ENCODE measurements at regions not wholly inside any gene's neighbourhood (a gene's known extent, or its start where the extent isn't known, plus 50 kb on each side); places are given as distances from the start of the nearest gene placed in this dataset.

GRCh38 chr5:114969482-114969881 lies 200.2 kb downstream of the TRIM36 start:
- ATAC-seq (no peak), DNase-seq (no peak)
- intact Hi-C loops (cut with DNase I, micrococcal nuclease) = no loop called here

- ATAC-seq (no peak), DNase-seq (no peak)
- intact Hi-C loops (cut with DNase I, micrococcal nuclease) = no loop called here
These were observed 212.3 kb downstream of the TRIM36 start for GRCh38 chr5:114957384-114957783.

- DNase-seq (no peak), ATAC-seq (no peak)
- intact Hi-C loops (cut with DNase I, micrococcal nuclease) = no loop called here
These were observed 216.1 kb downstream of the TRIM36 start for GRCh38 chr5:114953565-114953964.

- intact Hi-C loops (cut with DNase I, micrococcal nuclease) = no loop called here
These were observed 216.8 kb downstream of the TRIM36 start for GRCh38 chr5:114952876-114953275.

GRCh38 chr5:114949756-114950155 lies 220.0 kb downstream of the TRIM36 start:
- ATAC-seq (no peak), DNase-seq (no peak)
- intact Hi-C loops (cut with DNase I, micrococcal nuclease) = no loop called here

More at GRCh38 chr5:114952876-114953275, 216.8 kb downstream of the TRIM36 start:
- DNase-seq (no peak), ATAC-seq (no peak)

GRCh38 chr5:114948986-114949621 lies 220.6 kb downstream of the TRIM36 start:
- no peak for ATAC-seq
- intact Hi-C loops (cut with DNase I, micrococcal nuclease) = no loop called here
- no peak for DNase-seq

- intact Hi-C loops (cut with DNase I, micrococcal nuclease) = no loop called here
- ATAC-seq (no peak), DNase-seq (no peak)
These were observed 221.3 kb downstream of the TRIM36 start for GRCh38 chr5:114948363-114948762.

GRCh38 chr5:114940709-114941108 lies 229.0 kb downstream of the TRIM36 start:
- no peak for DNase-seq
- intact Hi-C loops (cut with DNase I, micrococcal nuclease) = no loop called here
- no peak for ATAC-seq

- intact Hi-C loops (cut with DNase I, micrococcal nuclease) = no loop called here
- ATAC-seq = no peak
- no peak for DNase-seq
These were observed 234.2 kb downstream of the TRIM36 start for GRCh38 chr5:114935490-114935889.

- intact Hi-C loops (cut with DNase I, micrococcal nuclease) = no loop called here
- ATAC-seq (no peak), DNase-seq (no peak)
These were observed 240.9 kb downstream of the TRIM36 start for GRCh38 chr5:114928644-114929462.

GRCh38 chr5:114924769-114925168 lies 244.9 kb downstream of the TRIM36 start:
- intact Hi-C loops (cut with DNase I, micrococcal nuclease) = no loop called here
- ATAC-seq (no peak), DNase-seq (no peak)

- DNase-seq = no peak
- intact Hi-C loops (cut with DNase I, micrococcal nuclease) = no loop called here
- no peak for ATAC-seq
These were observed 257.4 kb downstream of the TRIM36 start for GRCh38 chr5:114912189-114912920.

- no peak for DNase-seq
- no peak for ATAC-seq
- intact Hi-C loops (cut with DNase I, micrococcal nuclease) = no loop called here
These were observed 259.0 kb downstream of the TRIM36 start for GRCh38 chr5:114910727-114911126.

GRCh38 chr5:114909424-114909823 lies 260.3 kb downstream of the TRIM36 start:
- no peak for DNase-seq
- no peak for ATAC-seq
- intact Hi-C loops (cut with DNase I, micrococcal nuclease) = no loop called here

GRCh38 chr5:114903767-114904166 lies 265.9 kb downstream of the TRIM36 start:
- intact Hi-C loops (cut with DNase I, micrococcal nuclease) = no loop called here
- ATAC-seq (no peak), DNase-seq (no peak)

- intact Hi-C loops (cut with DNase I, micrococcal nuclease) = no loop called here
- DNase-seq (no peak), ATAC-seq (no peak)
These were observed 271.1 kb downstream of the TRIM36 start for GRCh38 chr5:114898602-114899001.

GRCh38 chr5:114883675-114884074 lies 286.0 kb downstream of the TRIM36 start:
- ATAC-seq (no peak), DNase-seq (no peak)
- intact Hi-C loops (cut with DNase I, micrococcal nuclease) = no loop called here

- intact Hi-C loops (cut with DNase I, micrococcal nuclease) = no loop called here
- no peak for DNase-seq
These were observed 310.3 kb downstream of the TRIM36 start for GRCh38 chr5:114859438-114859735.

GRCh38 chr5:114858665-114859437 lies 310.9 kb downstream of the TRIM36 start:
- no peak for DNase-seq
- ATAC-seq = no peak
- intact Hi-C loops (cut with DNase I, micrococcal nuclease) = no loop called here

More at GRCh38 chr5:114859438-114859735, 310.3 kb downstream of the TRIM36 start:
- no peak for ATAC-seq
